ENCODE measurements at regions not wholly inside any gene's neighbourhood (a gene's known extent, or its start where the extent isn't known, plus 50 kb on each side); places are given as distances from the start of the nearest gene placed in this dataset.

DNA sequence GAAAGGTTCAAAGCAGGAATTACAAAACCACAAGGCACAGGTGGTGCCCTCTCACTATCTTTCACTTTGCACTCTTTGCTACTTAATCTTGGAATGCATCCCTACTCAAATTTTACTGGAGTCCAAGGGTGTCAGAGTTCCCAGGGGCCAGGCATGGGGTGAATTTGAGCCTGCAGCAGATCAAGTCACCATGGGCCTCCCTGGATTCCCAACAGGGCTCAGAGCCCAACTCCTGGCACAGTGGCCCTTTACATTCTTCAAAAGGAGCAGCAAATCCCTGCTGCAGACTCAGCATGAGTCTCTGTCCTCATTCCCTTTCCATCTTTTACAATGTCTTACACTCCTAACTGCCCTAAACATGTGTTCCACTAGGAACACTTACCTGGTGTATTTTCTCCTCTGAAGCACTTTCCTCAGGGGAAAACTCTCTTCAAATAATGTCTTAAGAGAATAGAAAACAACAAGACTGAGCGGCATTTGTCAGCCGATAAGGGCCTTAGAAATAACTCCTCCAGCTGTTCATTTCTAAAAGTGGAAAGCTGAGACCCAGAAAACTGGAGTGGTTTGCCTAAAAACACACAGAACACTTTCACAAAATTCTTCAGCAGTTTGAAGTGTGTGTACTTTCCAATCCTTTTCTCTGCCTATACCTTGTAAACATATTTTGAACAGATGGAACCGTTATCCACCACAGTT is 596.0 kb downstream of the INSC start:
- TF ChIP-seq, protein P1, sequence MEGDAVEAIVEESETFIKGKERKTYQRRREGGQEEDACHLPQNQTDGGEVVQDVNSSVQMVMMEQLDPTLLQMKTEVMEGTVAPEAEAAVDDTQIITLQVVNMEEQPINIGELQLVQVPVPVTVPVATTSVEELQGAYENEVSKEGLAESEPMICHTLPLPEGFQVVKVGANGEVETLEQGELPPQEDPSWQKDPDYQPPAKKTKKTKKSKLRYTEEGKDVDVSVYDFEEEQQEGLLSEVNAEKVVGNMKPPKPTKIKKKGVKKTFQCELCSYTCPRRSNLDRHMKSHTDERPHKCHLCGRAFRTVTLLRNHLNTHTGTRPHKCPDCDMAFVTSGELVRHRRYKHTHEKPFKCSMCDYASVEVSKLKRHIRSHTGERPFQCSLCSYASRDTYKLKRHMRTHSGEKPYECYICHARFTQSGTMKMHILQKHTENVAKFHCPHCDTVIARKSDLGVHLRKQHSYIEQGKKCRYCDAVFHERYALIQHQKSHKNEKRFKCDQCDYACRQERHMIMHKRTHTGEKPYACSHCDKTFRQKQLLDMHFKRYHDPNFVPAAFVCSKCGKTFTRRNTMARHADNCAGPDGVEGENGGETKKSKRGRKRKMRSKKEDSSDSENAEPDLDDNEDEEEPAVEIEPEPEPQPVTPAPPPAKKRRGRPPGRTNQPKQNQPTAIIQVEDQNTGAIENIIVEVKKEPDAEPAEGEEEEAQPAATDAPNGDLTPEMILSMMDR (IDR thresholded peaks at IDR 0.05), result no peak
- no peak for TF ChIP-seq POLR2A (IDR thresholded peaks at IDR 0.05)
- TF ChIP-seq POLR2AphosphoS5 (IDR thresholded peaks at IDR 0.05), result no peak
